OCI-LY1 (cell line): ENCODE measurements at regions not wholly inside any gene's neighbourhood (a gene's known extent, or its start where the extent isn't known, plus 50 kb on each side); places are given as distances from the start of the nearest gene placed in this dataset.
"Not testable (repeated sequence)": the region's sequence is repeated elsewhere in the genome, so short reads cannot be mapped to it uniquely, and the experiment has no call there.

ENCODE experiments used
- H2AFZ ChIP-seq: fragments of 200-600 bp; sonication (generic), shearing (Covaris generic); 2 replicates; pipeline ENCODE4 v1.6.0; 2014; ENCODE audit warnings: antibody characterized with exemption, mild to moderate bottlenecking, low read length
- H3F3A ChIP-seq: fragments of 200-600 bp; sonication (generic), shearing (Covaris generic); 2 replicates; pipeline ENCODE4 v1.6.0; 2014; ENCODE audit warnings: mild to moderate bottlenecking, antibody characterized with exemption, low read length, moderate library complexity; ENCODE audit not compliant: insufficient read depth
- H3K27ac ChIP-seq: fragments of 200-600 bp; sonication (generic); 2 replicates; pipeline ENCODE4 v1.5.1; 2014; ENCODE audit warnings: low read length, mixed run types, mild to moderate bottlenecking, low read depth; ENCODE audit not compliant: poor library complexity, severe bottlenecking
- H3K27me3 ChIP-seq: fragments of 200-600 bp; sonication (generic); 2 replicates; pipeline ENCODE4 v1.6.0; 2014; ENCODE audit warnings: antibody characterized with exemption, mild to moderate bottlenecking, low read length, moderate library complexity; ENCODE audit not compliant: insufficient read depth
- H3K36me3 ChIP-seq: fragments of 200-600 bp; sonication (generic); 2 replicates; pipeline ENCODE4 v1.6.1; 2014; ENCODE audit warnings: mild to moderate bottlenecking, antibody characterized with exemption, low read length, moderate library complexity, mixed read lengths; ENCODE audit not compliant: insufficient read depth
- H3K4me1 ChIP-seq: fragments of 200-600 bp; sonication (generic); 2 replicates; pipeline ENCODE4 v1.5.1; 2014; ENCODE audit warnings: mild to moderate bottlenecking, low read length, moderate library complexity; ENCODE audit not compliant: insufficient read depth, severe bottlenecking
- H3K4me2 ChIP-seq: fragments of 200-600 bp; sonication (generic), shearing (Covaris generic); 2 replicates; pipeline ENCODE4 v1.6.1; 2014; ENCODE audit warnings: low read length
- H3K4me3 ChIP-seq: fragments of 200-600 bp; sonication (generic); 2 replicates; pipeline ENCODE4 v1.5.1; 2014; ENCODE audit warnings: low read length, low read depth, mild to moderate bottlenecking, mixed read lengths; ENCODE audit not compliant: poor library complexity, severe bottlenecking
- H3K79me2 ChIP-seq: fragments of 200-600 bp; shearing (Covaris generic); 2 replicates; pipeline ENCODE4 v1.6.1; 2016; ENCODE audit warnings: mixed run types, low read length, mixed read lengths; ENCODE audit not compliant: insufficient read depth
- H3K9ac ChIP-seq: fragments of 200-600 bp; sonication (generic), shearing (Covaris generic); 2 replicates; pipeline ENCODE4 v1.6.1; 2014; ENCODE audit warnings: mild to moderate bottlenecking, low read length, mixed read lengths
- H3K9me2 ChIP-seq: fragments of 200-600 bp; sonication (generic), shearing (Covaris generic); 2 replicates; pipeline ENCODE4 v1.6.1; 2014; ENCODE audit warnings: low read depth, mild to moderate bottlenecking, low read length, mixed read lengths
- H3K9me3 ChIP-seq: fragments of 200-600 bp; shearing (Covaris generic); 2 replicates; pipeline ENCODE4 v1.6.1; 2014; ENCODE audit warnings: low read length, mixed read lengths
- H4K20me1 ChIP-seq: fragments of 200-600 bp; sonication (generic), shearing (Covaris generic); 2 replicates; pipeline ENCODE4 v1.6.0; 2016; ENCODE audit warnings: mild to moderate bottlenecking, low read length; ENCODE audit not compliant: insufficient read depth
- CTCF ChIP-seq: fragments of 200-600 bp; sonication (generic), shearing (Covaris generic); IDR thresholded peaks from 2 replicates; pipeline ENCODE4 v1.5.1; 2017; ENCODE audit warnings: mild to moderate bottlenecking, antibody characterized with exemption, low read length, moderate library complexity, mixed read lengths
- EZH2 ChIP-seq: fragments of 200-600 bp; sonication (generic), shearing (Covaris generic); IDR thresholded peaks from 2 replicates; pipeline ENCODE4 v1.8.0; 2017; ENCODE audit warnings: borderline replicate concordance, mixed run types, mild to moderate bottlenecking, antibody characterized with exemption, low read length, moderate library complexity, mixed read lengths

DNA sequence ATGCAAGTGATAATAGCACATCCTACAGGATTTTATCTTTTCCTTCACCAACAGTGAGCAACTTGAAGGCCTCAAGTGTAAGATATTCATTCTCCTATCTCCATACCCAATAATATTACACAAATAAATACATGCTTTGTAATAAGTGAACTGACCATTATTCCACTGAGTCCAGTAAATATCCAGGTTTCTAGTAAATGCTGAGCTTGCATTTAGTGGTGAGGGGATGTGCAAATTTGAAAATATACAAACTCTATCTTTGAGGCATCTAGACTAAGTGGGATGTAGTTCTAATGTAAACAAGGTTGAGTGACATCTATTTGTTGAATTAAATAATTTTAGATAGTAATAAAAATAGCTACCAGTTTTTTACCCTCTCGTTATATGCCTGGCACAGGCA is 587.6 kb upstream of the IL12A start:
- Histone ChIP-seq H3K36me3 (no peaks in the 10 kb centered on the region), H3K4me1 (no peaks in the 10 kb centered on the region), H4K20me1 (no peaks in the 10 kb centered on the region), H3K27me3 (no peaks in the 10 kb centered on the region), H3F3A (no peaks in the 10 kb centered on the region), H3K9ac (no peak overlapping the region), H3K27ac (no peak overlapping the region), H3K4me3 (no peak overlapping the region), H3K9me2 (no peaks in the 10 kb centered on the region), H3K9me3 (no peaks in the 10 kb centered on the region), H3K79me2 (no peaks in the 10 kb centered on the region), H2AFZ (no peak overlapping the region), H3K4me2 (no peak overlapping the region)
- TF ChIP-seq EZH2, result no peak
- no peak for TF ChIP-seq CTCF

GRCh38 chr3:159409711-159410110 is 578.9 kb upstream of the IL12A start:
- H3K4me1 ChIP-seq, H3K79me2 ChIP-seq, H3K27me3 ChIP-seq, H3K4me3 ChIP-seq, H3F3A ChIP-seq, H3K36me3 ChIP-seq, H3K27ac ChIP-seq, H3K4me2 ChIP-seq, H3K9ac ChIP-seq, H4K20me1 ChIP-seq, H3K9me3 ChIP-seq, H2AFZ ChIP-seq, H3K9me2 ChIP-seq: not testable (repeated sequence)

GRCh38 chr3:159413319-159413718 is 575.3 kb upstream of the IL12A start:
- H3K9ac ChIP-seq, result no peak overlapping the region
- no peaks in the 10 kb centered on the region for H3F3A ChIP-seq
- no peaks in the 10 kb centered on the region for H4K20me1 ChIP-seq
- no peaks in the 10 kb centered on the region for H3K4me1 ChIP-seq
- no peak overlapping the region for H3K27ac ChIP-seq
- H3K36me3 ChIP-seq, result no peaks in the 10 kb centered on the region
- H2AFZ ChIP-seq, result no peak overlapping the region
- H3K9me3 ChIP-seq, result no peaks in the 10 kb centered on the region
- H3K4me3 ChIP-seq, result no peak overlapping the region
- H3K27me3 ChIP-seq, result no peaks in the 10 kb centered on the region
- H3K9me2 ChIP-seq, result no peaks in the 10 kb centered on the region
- H3K4me2 ChIP-seq, result no peak overlapping the region
- TF ChIP-seq CTCF (no peak), EZH2 (no peak)
- no peaks in the 10 kb centered on the region for H3K79me2 ChIP-seq

DNA sequence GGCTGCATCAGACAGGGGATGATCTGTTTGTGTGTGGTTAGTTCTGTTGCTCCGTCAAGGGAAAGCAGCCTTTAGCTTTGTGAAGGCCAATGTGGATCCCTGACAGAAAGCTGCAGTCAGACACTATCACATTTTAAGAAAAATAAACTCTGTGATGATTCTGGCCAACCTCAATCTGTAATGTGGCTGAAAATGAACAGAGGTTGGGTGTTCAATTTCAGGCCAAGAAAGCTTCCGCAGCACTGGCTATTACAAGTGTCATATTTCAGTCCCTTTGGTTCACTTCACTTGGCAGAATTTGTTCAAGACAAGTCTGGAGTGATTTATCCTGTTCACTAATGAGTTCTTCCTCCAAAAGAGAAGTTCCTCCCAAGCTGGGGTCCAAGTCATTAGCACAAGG is 571.8 kb upstream of the IL12A start:
- no peaks in the 10 kb centered on the region for H3K9me2 ChIP-seq
- no peak overlapping the region for H3K9ac ChIP-seq
- no peaks in the 10 kb centered on the region for H3K9me3 ChIP-seq
- H3K79me2 ChIP-seq, result no peaks in the 10 kb centered on the region
- H3F3A ChIP-seq, result no peaks in the 10 kb centered on the region
- no peak overlapping the region for H3K27ac ChIP-seq
- TF ChIP-seq EZH2 (no peak), CTCF (no peak)
- H4K20me1 ChIP-seq, result no peaks in the 10 kb centered on the region
- no peaks in the 10 kb centered on the region for H3K27me3 ChIP-seq
- H3K4me3 ChIP-seq, result no peak overlapping the region
- H2AFZ ChIP-seq, result no peak overlapping the region
- H3K4me2 ChIP-seq, result no peak overlapping the region
- no peaks in the 10 kb centered on the region for H3K36me3 ChIP-seq
- no peaks in the 10 kb centered on the region for H3K4me1 ChIP-seq
